ENCODE measurements at regions not wholly inside any gene's neighbourhood (a gene's known extent, or its start where the extent isn't known, plus 50 kb on each side); places are given as distances from the start of the nearest gene placed in this dataset.
A peak's percentile ranks its signal among the peaks of the same experiment; 100 is the strongest.
"Not testable (repeated sequence)": the region's sequence is repeated elsewhere in the genome, so short reads cannot be mapped to it uniquely, and the experiment has no call there.

- no peak for TF ChIP-seq CTCF (IDR thresholded peaks at IDR 0.05; ENCODE audit: control insufficient read depth, insufficient read depth, low read depth, low read length, missing control alignments)
- DNase-seq (ENCODE audit: low read depth), result no peak
- H3K4me3 ChIP-seq (ENCODE audit: control insufficient read depth, low read depth, low read length), result no peak overlapping the region
These were observed 1427.2 kb upstream of the PCDH10 start for GRCh38 chr4:131721883-131722282.

- H3K4me3 ChIP-seq (ENCODE audit: control insufficient read depth, low read depth, low read length); DNase-seq (ENCODE audit: low read depth): not testable (repeated sequence)
These were observed 1426.0 kb upstream of the PCDH10 start for GRCh38 chr4:131723069-131723468.

GRCh38 chr4:131724847-131725246 is 1424.2 kb upstream of the PCDH10 start:
- DNase-seq (ENCODE audit: low read depth), result not testable (repeated sequence)
- H3K4me3 ChIP-seq (ENCODE audit: control insufficient read depth, low read depth, low read length), result peak overlapping the region; percentile 36

- H3K4me3 ChIP-seq (ENCODE audit: control insufficient read depth, low read depth, low read length); DNase-seq (ENCODE audit: low read depth): not testable (repeated sequence)
These were observed 1423.6 kb upstream of the PCDH10 start for GRCh38 chr4:131725521-131725920.

- DNase-seq (ENCODE audit: low read depth); H3K4me3 ChIP-seq (ENCODE audit: control insufficient read depth, low read depth, low read length): not testable (repeated sequence)
These were observed 1422.2 kb upstream of the PCDH10 start for GRCh38 chr4:131726940-131727339.

GRCh38 chr4:131727418-131727817 is 1421.7 kb upstream of the PCDH10 start:
- not testable (repeated sequence) for DNase-seq (ENCODE audit: low read depth); H3K4me3 ChIP-seq (ENCODE audit: control insufficient read depth, low read depth, low read length)

- H3K4me3 ChIP-seq (ENCODE audit: control insufficient read depth, low read depth, low read length); DNase-seq (ENCODE audit: low read depth): not testable (repeated sequence)
These were observed 1419.9 kb upstream of the PCDH10 start for GRCh38 chr4:131729205-131729604.

- not testable (repeated sequence) for H3K4me3 ChIP-seq (ENCODE audit: control insufficient read depth, low read depth, low read length); DNase-seq (ENCODE audit: low read depth)
These were observed 1419.2 kb upstream of the PCDH10 start for GRCh38 chr4:131729716-131730398.

- DNase-seq (ENCODE audit: low read depth); H3K4me3 ChIP-seq (ENCODE audit: control insufficient read depth, low read depth, low read length): not testable (repeated sequence)
These were observed 1418.5 kb upstream of the PCDH10 start for GRCh38 chr4:131730574-131730973.

- H3K4me3 ChIP-seq (ENCODE audit: control insufficient read depth, low read depth, low read length); DNase-seq (ENCODE audit: low read depth): not testable (repeated sequence)
These were observed 1417.0 kb upstream of the PCDH10 start for GRCh38 chr4:131732034-131732630.

GRCh38 chr4:131734321-131734720 is 1414.8 kb upstream of the PCDH10 start:
- not testable (repeated sequence) for H3K4me3 ChIP-seq (ENCODE audit: control insufficient read depth, low read depth, low read length); DNase-seq (ENCODE audit: low read depth)

- not testable (repeated sequence) for DNase-seq (ENCODE audit: low read depth); H3K4me3 ChIP-seq (ENCODE audit: control insufficient read depth, low read depth, low read length)
These were observed 1414.2 kb upstream of the PCDH10 start for GRCh38 chr4:131734851-131735385.

- DNase-seq (ENCODE audit: low read depth); H3K4me3 ChIP-seq (ENCODE audit: control insufficient read depth, low read depth, low read length): not testable (repeated sequence)
These were observed 1410.1 kb upstream of the PCDH10 start for GRCh38 chr4:131738991-131739390.

- DNase-seq (ENCODE audit: low read depth); H3K4me3 ChIP-seq (ENCODE audit: control insufficient read depth, low read depth, low read length): not testable (repeated sequence)
These were observed 1407.3 kb upstream of the PCDH10 start for GRCh38 chr4:131741836-131742235.

- H3K4me3 ChIP-seq (ENCODE audit: control insufficient read depth, low read depth, low read length); DNase-seq (ENCODE audit: low read depth): not testable (repeated sequence)
These were observed 1406.4 kb upstream of the PCDH10 start for GRCh38 chr4:131742536-131743205.

GRCh38 chr4:131743348-131743747 is 1405.7 kb upstream of the PCDH10 start:
- not testable (repeated sequence) for H3K4me3 ChIP-seq (ENCODE audit: control insufficient read depth, low read depth, low read length); DNase-seq (ENCODE audit: low read depth)

- H3K4me3 ChIP-seq (ENCODE audit: control insufficient read depth, low read depth, low read length); DNase-seq (ENCODE audit: low read depth): not testable (repeated sequence)
These were observed 1401.9 kb upstream of the PCDH10 start for GRCh38 chr4:131747203-131747602.

- not testable (repeated sequence) for H3K4me3 ChIP-seq (ENCODE audit: control insufficient read depth, low read depth, low read length); DNase-seq (ENCODE audit: low read depth)
These were observed 1399.9 kb upstream of the PCDH10 start for GRCh38 chr4:131749224-131749623.
